OCI-LY7 (cell line): ENCODE measurements at regions not wholly inside any gene's neighbourhood (a gene's known extent, or its start where the extent isn't known, plus 50 kb on each side); places are given as distances from the start of the nearest gene placed in this dataset.

Experiments used
- BruUV-seq: library from RNA; stranded (reverse); fragments of 400-500 nt; replicated peaks from 2 replicates; lab custom pipeline; 2021; lab: Mats Ljungman, UMichigan
- CTCF ChIA-PET: fragments of 300-600 bp; sonication (Branson Sonifier 250); formaldehyde crosslinking; loops from one replicate; lab custom pipeline; 2022; ENCODE audit warnings: antibody characterized with exemption; ENCODE audit not compliant: unreplicated experiment; lab: Charles Lee
- POLR2A ChIA-PET: fragments of 300-600 bp; sonication (Branson Sonifier 250); formaldehyde crosslinking; loops from one replicate; lab custom pipeline; 2022; ENCODE audit warnings: antibody characterized with exemption; lab: Charles Lee
- DNase-seq: peaks from one replicate; pipeline ENCODE4 v3.0.0-alpha.2; 2015; ENCODE audit warnings: low spot score
- H2AFZ ChIP-seq: fragments of 200-600 bp; sonication (generic), shearing (Covaris generic); 2 replicates; pipeline ENCODE4 v1.6.1; 2014; ENCODE audit warnings: mild to moderate bottlenecking, antibody characterized with exemption, low read length, moderate library complexity
- H3K27ac ChIP-seq: fragments of 200-600 bp; sonication (generic); 2 replicates; pipeline ENCODE4 v1.5.1; 2014; ENCODE audit warnings: mixed run types, low read depth, mild to moderate bottlenecking, moderate library complexity, low read length, inconsistent platforms; ENCODE audit not compliant: poor library complexity, severe bottlenecking
- H3K36me3 ChIP-seq: fragments of 200-600 bp; sonication (generic); 2 replicates; pipeline ENCODE4 v1.6.1; 2014; ENCODE audit warnings: mild to moderate bottlenecking, antibody characterized with exemption, low read length, moderate library complexity, mixed read lengths; ENCODE audit not compliant: insufficient read depth
- H3K4me1 ChIP-seq: fragments of 200-600 bp; sonication (generic); 2 replicates; pipeline ENCODE4 v1.5.1; 2014; ENCODE audit warnings: mild to moderate bottlenecking, low read length; ENCODE audit not compliant: insufficient read depth, poor library complexity, severe bottlenecking
- H3K4me2 ChIP-seq: fragments of 200-600 bp; sonication (generic); 2 replicates; pipeline ENCODE4 v1.6.1; 2014; ENCODE audit warnings: mild to moderate bottlenecking, low read length
- H3K4me3 ChIP-seq: fragments of 200-600 bp; sonication (generic); 2 replicates; pipeline ENCODE4 v1.5.1; 2014; ENCODE audit warnings: mild to moderate bottlenecking, low read depth, low read length; ENCODE audit not compliant: poor library complexity, severe bottlenecking
- H3K79me2 ChIP-seq: fragments of 200-600 bp; sonication (generic); 2 replicates; pipeline ENCODE4 v1.6.1; 2016; ENCODE audit warnings: low read depth, mild to moderate bottlenecking, low read length, moderate library complexity, mixed read lengths; ENCODE audit not compliant: insufficient read depth
- H3K9me2 ChIP-seq: fragments of 200-600 bp; sonication (generic); 2 replicates; pipeline ENCODE4 v1.6.1; 2016; ENCODE audit warnings: mild to moderate bottlenecking, low read length, mixed read lengths; ENCODE audit not compliant: insufficient read depth
- H3K9me3 ChIP-seq: fragments of 200-600 bp; sonication (generic); 2 replicates; pipeline ENCODE4 v1.6.1; 2014; ENCODE audit warnings: mild to moderate bottlenecking, mixed run types, low read length, mixed read lengths
- H4K20me1 ChIP-seq: fragments of 200-600 bp; sonication (generic); 2 replicates; pipeline ENCODE4 v1.6.1; 2014; ENCODE audit warnings: mild to moderate bottlenecking, antibody characterized with exemption, low read length, moderate library complexity, mixed read lengths; ENCODE audit not compliant: insufficient read depth
- CTCF ChIP-seq: fragments of 200-600 bp; sonication (generic); conservative IDR thresholded peaks from 2 replicates; pipeline ENCODE4 v1.5.1; 2014; ENCODE audit warnings: mild to moderate bottlenecking, antibody characterized with exemption, low read length, moderate library complexity, mixed read lengths
- EZH2phosphoT487 ChIP-seq: fragments of 200-600 bp; sonication (generic); IDR thresholded peaks from 2 replicates; pipeline ENCODE4 v1.6.1; 2018; ENCODE audit warnings: low read depth, borderline replicate concordance, mild to moderate bottlenecking, mixed run types, antibody characterized with exemption, low read length, moderate library complexity, mixed read lengths
- intact Hi-C: fragments of 100-400 bp; cut with micrococcal nuclease; formaldehyde crosslinking; loops from one replicate; pipeline ENCODE4 v1.10.0; 2022; ENCODE audit not compliant: unreplicated experiment

DNA sequence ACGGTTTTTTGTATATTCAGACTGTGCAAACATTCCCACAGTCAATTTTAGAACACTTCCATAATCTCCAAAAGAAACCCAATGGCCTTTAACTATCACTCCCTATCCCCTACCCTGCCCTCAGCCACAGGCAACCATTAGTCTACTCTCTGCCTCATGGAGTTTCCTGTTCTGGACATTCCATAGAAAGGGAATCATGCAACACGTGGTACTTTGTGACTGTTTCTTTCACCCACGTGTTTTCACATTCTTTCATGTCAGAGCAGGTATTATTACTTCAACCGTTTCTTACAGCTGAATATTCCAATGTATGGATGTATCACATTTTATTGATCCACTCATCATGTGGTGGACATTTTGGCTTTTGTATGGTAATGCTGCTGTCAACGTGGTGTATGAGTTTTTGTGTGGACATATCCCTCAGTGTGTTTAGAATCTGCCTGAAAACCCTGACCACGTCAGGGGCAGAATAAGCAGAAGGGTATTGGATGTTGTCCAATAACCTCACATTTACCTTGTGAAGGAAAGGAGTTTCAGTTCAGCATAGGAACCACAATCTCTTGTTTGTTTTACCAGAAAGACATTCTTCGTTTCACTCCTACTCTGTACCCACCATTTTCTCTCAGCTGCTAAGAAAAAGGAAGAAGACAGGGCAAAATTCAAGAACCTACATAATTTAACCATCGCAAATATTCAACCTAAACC, 107.5 kb upstream of the DYRK2 start:
- Histone ChIP-seq H3K36me3 (no peaks in the 10 kb centered on the region), H3K79me2 (no peaks in the 10 kb centered on the region), H4K20me1 (no peaks in the 10 kb centered on the region), H3K9me3 (no peaks in the 10 kb centered on the region), H3K4me1 (no peaks in the 10 kb centered on the region), H3K4me2 (no peak overlapping the region), H2AFZ (no peak overlapping the region), H3K4me3 (no peak overlapping the region), H3K9me2 (no peaks in the 10 kb centered on the region), H3K27ac (no peak overlapping the region)
- TF ChIP-seq EZH2phosphoT487: no peak
- no peak for TF ChIP-seq CTCF
- intact Hi-C loops: no loop called here
- no peak for DNase-seq
- POLR2A ChIA-PET: no interaction called here
- CTCF ChIA-PET: no interaction called here
- no TSS peak for BruUV-seq

DNA sequence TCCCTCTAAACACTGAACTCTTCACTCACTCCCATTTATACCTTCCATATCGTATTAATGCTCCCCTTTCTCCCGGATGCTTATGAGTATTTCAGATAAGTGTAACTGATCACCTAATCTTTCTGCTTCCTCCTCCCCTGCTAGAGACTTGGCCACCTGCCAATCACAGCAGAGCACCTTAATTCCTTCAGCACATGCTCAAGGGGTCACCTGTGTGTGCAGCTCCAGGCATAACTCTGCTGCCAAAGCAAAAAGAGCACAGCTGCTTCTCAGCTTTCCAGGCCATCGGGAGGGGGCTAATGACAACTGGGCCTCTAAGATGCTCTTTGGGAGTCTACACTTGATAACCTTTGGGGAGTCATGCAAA, 106.9 kb upstream of the DYRK2 start:
- no peak overlapping the region for H3K27ac ChIP-seq
- no peaks in the 10 kb centered on the region for H3K36me3 ChIP-seq
- intact Hi-C loops: no loop called here
- TF ChIP-seq CTCF: no peak
- TF ChIP-seq EZH2phosphoT487: no peak
- no peaks in the 10 kb centered on the region for H3K9me2 ChIP-seq
- no peak for DNase-seq
- CTCF ChIA-PET: no interaction called here
- no peaks in the 10 kb centered on the region for H3K9me3 ChIP-seq
- POLR2A ChIA-PET: no interaction called here
- no peak overlapping the region for H3K4me3 ChIP-seq
- H2AFZ ChIP-seq: no peak overlapping the region
- H3K4me1 ChIP-seq: no peaks in the 10 kb centered on the region
- H3K4me2 ChIP-seq: no peak overlapping the region
- BruUV-seq: no TSS peak
- H3K79me2 ChIP-seq: no peaks in the 10 kb centered on the region
- H4K20me1 ChIP-seq: no peaks in the 10 kb centered on the region

DNA sequence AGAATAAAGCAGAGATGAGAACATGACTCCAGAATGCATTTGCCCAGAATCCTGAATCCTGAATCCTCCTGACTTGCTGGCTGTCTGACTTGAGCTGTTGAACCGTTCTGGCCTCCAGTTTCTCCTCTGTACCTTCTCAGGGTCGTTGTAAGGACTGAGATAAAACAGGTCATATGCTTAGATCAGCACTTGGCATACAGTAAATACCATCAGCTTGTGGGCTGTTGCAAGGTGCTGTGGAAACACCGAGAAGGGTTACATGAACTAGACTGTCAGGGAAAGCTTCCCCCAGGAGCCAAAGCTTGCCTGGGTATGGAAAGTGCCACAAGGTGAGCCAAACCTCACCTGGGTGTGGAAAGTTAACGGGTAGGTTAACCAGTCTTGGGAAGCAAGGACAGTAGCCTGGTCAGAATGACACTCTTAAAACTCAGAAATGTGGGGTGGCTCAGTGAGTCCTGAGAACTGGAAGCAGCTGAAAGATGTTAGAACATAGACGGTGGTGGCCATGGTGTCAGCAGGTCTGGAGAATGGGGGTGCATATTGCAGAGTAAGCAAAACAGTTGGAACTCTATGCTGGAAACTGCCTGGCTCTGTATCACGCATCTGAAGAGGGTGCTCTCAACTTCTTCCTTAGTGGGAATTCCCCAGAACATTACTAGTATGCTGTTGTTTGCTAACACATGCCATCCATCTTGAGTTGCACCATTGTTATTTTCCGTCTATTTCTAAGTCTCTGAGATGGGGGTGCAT, 105.3 kb upstream of the DYRK2 start:
- no TSS peak for BruUV-seq
- ChIA-PET POLR2A (interaction anchor here (0.6 kb wide), 1 partner anchor 127 kb away, joined by 3 read pairs; no protein-coding TSS in a partner anchor), CTCF (no interaction called here)

More for the DNA sequence above, 105.3 kb upstream of the DYRK2 start:
- Histone ChIP-seq H3K9me3 (no peaks in the 10 kb centered on the region), H3K4me3 (no peak overlapping the region), H4K20me1 (no peaks in the 10 kb centered on the region), H3K4me1 (no peaks in the 10 kb centered on the region), H3K4me2 (no peak overlapping the region), H3K27ac (no peak overlapping the region), H2AFZ (no peak overlapping the region), H3K79me2 (no peaks in the 10 kb centered on the region), H3K36me3 (no peaks in the 10 kb centered on the region), H3K9me2 (no peaks in the 10 kb centered on the region)
- intact Hi-C loops: no loop called here
- TF ChIP-seq EZH2phosphoT487: no peak
- no peak for TF ChIP-seq CTCF
- no peak for DNase-seq
